WTC11 (cell line): ENCODE measurements at regions not wholly inside any gene's neighbourhood (a gene's known extent, or its start where the extent isn't known, plus 50 kb on each side); places are given as distances from the start of the nearest gene placed in this dataset.

Experiments used
- ATAC-seq: fragments of 200-7000 bp; cut with Tn5 transposase; 2 replicates; pipeline ENCODE4 v1.10.0; 2021; ENCODE audit warnings: mild to moderate bottlenecking, moderate library complexity
- CTCF ChIA-PET: fragments of 300-600 bp; sonication (Branson Sonifier 250); formaldehyde crosslinking; loops from one replicate; lab custom pipeline; 2021; ENCODE audit warnings: antibody characterized with exemption; lab: Charles Lee
- POLR2A ChIA-PET: fragments of 350-600 bp; sonication (Branson Sonifier 250); formaldehyde crosslinking; loops from one replicate; lab custom pipeline; 2021; ENCODE audit warnings: antibody characterized with exemption; lab: Charles Lee
- DNase-seq: peaks from one replicate; pipeline ENCODE4 v3.0.0; 2021; ENCODE audit warnings: low spot score
- H3K27ac Mint-ChIP-seq: 2 replicates; pipeline ENCODE4 v1.8.0; 2021; ENCODE audit warnings: mixed read lengths
- H3K27me3 Mint-ChIP-seq: 2 replicates; pipeline ENCODE4 v1.8.0; 2021; ENCODE audit warnings: low read depth, mild to moderate bottlenecking, moderate library complexity, mixed read lengths
- H3K36me3 Mint-ChIP-seq: 2 replicates; pipeline ENCODE4 v1.8.0; 2021; ENCODE audit warnings: mixed read lengths
- H3K4me1 Mint-ChIP-seq: 2 replicates; pipeline ENCODE4 v1.8.0; 2022; ENCODE audit warnings: mixed read lengths
- H3K4me3 Mint-ChIP-seq: 2 replicates; pipeline ENCODE4 v1.8.0; 2021; ENCODE audit warnings: mild to moderate bottlenecking, moderate library complexity, mixed read lengths
- H3K9me3 Mint-ChIP-seq: 2 replicates; pipeline ENCODE4 v1.8.0; 2021; ENCODE audit warnings: mixed read lengths
- ARID4B ChIP-seq: sonication (generic); formaldehyde crosslinking; IDR thresholded peaks from 2 replicates; pipeline ENCODE4 v1.8.0; 2023; ENCODE audit warnings: missing genetic modification reagents, mild to moderate bottlenecking, borderline replicate concordance
- ATF1 ChIP-seq: sonication (generic); formaldehyde crosslinking; IDR thresholded peaks from 2 replicates; pipeline ENCODE4 v1.8.1; 2023; ENCODE audit warnings: mild to moderate bottlenecking, moderate library complexity, missing genetic modification reagents
- CBFB ChIP-seq: sonication (generic); formaldehyde crosslinking; IDR thresholded peaks from 2 replicates; pipeline ENCODE4 v1.8.1; 2022; ENCODE audit warnings: mild to moderate bottlenecking, low read depth, missing genetic modification reagents
- FOXP1 ChIP-seq: sonication (generic); formaldehyde crosslinking; IDR thresholded peaks from 2 replicates; pipeline ENCODE4 v1.8.0; 2022; ENCODE audit warnings: missing genetic modification reagents, mild to moderate bottlenecking, moderate library complexity, borderline replicate concordance
- HMGXB4 ChIP-seq: sonication (generic); formaldehyde crosslinking; IDR thresholded peaks from 2 replicates; pipeline ENCODE4 v1.8.1; 2023; ENCODE audit warnings: mild to moderate bottlenecking, moderate library complexity, missing genetic modification reagents
- NFATC4 ChIP-seq: fragments of 250-450 bp; sonication (Bioruptor Pico); IDR thresholded peaks from 2 replicates; pipeline ENCODE4 v1.9.0; 2021; ENCODE audit warnings: mild to moderate bottlenecking
- NFE2L1 ChIP-seq: sonication (generic); formaldehyde crosslinking; IDR thresholded peaks from 2 replicates; pipeline ENCODE4 v1.8.1; 2023; ENCODE audit warnings: missing genetic modification reagents
- PRRX2 ChIP-seq: fragments of 250-450 bp; sonication (Bioruptor Pico); IDR thresholded peaks from 2 replicates; pipeline ENCODE4 v1.8.0; 2021; ENCODE audit warnings: mild to moderate bottlenecking
- RELA ChIP-seq: sonication (generic); formaldehyde crosslinking; IDR thresholded peaks from 2 replicates; pipeline ENCODE4 v1.8.1; 2022; ENCODE audit warnings: missing genetic modification reagents, mild to moderate bottlenecking, borderline replicate concordance
- ZNF121 ChIP-seq: sonication (generic); formaldehyde crosslinking; IDR thresholded peaks from 2 replicates; pipeline ENCODE4 v1.8.0; 2023; ENCODE audit warnings: missing genetic modification reagents
- ZNF232 ChIP-seq: sonication (generic); formaldehyde crosslinking; IDR thresholded peaks from 2 replicates; pipeline ENCODE4 v1.8.0; 2022; ENCODE audit warnings: mild to moderate bottlenecking, missing genetic modification reagents
- ZNF263 ChIP-seq: sonication (generic); formaldehyde crosslinking; IDR thresholded peaks from 2 replicates; pipeline ENCODE4 v1.8.1; 2022; ENCODE audit warnings: low read depth, mild to moderate bottlenecking, moderate library complexity, missing genetic modification reagents
- ZNF317 ChIP-seq: sonication (generic); formaldehyde crosslinking; IDR thresholded peaks from 2 replicates; pipeline ENCODE4 v1.8.1; 2023; ENCODE audit warnings: low read depth, mild to moderate bottlenecking, moderate library complexity, missing genetic modification reagents, borderline replicate concordance
- ZNF423 ChIP-seq: fragments of 250-450 bp; sonication (Bioruptor Pico); IDR thresholded peaks from 2 replicates; pipeline ENCODE4 v2.1.2; 2022; ENCODE audit warnings: mild to moderate bottlenecking, moderate library complexity
- ZNF512 ChIP-seq: sonication (generic); formaldehyde crosslinking; IDR thresholded peaks from 2 replicates; pipeline ENCODE4 v1.8.1; 2022; ENCODE audit warnings: missing genetic modification reagents, borderline replicate concordance
- TF ChIP-seq, protein P1 (sequence below): fragments of 200-600 bp; IDR thresholded peaks from 2 replicates; pipeline ENCODE4 v1.8.0; 2022; ENCODE audit warnings: antibody characterized with exemption
- TF ChIP-seq, protein P2 (sequence below): sonication (generic); formaldehyde crosslinking; IDR thresholded peaks from 2 replicates; pipeline ENCODE4 v1.8.0; 2022; ENCODE audit warnings: missing genetic modification reagents

DNA sequence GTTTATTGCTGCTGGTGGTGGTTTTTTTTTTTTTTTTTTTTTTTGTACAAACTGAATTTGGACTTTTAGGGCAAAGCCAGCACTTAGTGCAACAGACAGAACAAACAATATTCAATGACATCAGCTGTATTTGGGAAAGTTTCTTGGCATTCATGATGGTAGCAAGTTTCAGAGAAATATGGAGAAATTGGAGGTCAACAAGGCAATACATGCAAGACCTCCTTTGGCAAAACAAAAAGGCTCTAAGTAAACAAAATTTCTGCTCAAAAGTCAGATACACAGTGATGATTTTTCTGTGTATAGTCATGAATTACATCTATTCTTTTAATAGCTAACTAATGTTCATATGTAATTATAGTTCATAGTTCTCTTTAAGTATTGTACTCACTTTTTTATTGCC, 612.5 kb upstream of the LUZP2 start:
- ChIA-PET POLR2A (interaction anchor here (0.7 kb wide), 1 partner anchor 956 kb away, joined by 5 read pairs; no protein-coding TSS in a partner anchor), CTCF (no interaction called here)
- Mint-ChIP-seq H3K4me3 (no peak overlapping the region), H3K9me3 (peaks cover 7% of the 10 kb centered on the region), H3K36me3 (peaks cover under 1% of the 10 kb centered on the region; the same call in 1 of the 2 replicates), H3K27ac (no peak overlapping the region), H3K4me1 (peaks cover 27% of the 10 kb centered on the region), H3K27me3 (peaks cover 5% of the 10 kb centered on the region; the same call in 1 of the 2 replicates)
- ATAC-seq (no peak), DNase-seq (no peak)
- TF ChIP-seq NFE2L1 (CRISPR knock-in tag) (no peak), FOXP1 (CRISPR knock-in tag) (no peak), ARID4B (CRISPR knock-in tag) (no peak), HMGXB4 (no peak)

- H3K27me3 Mint-ChIP-seq: peaks cover 5% of the 10 kb centered on the region; the same call in 1 of the 2 replicates
- peaks cover 8% of the 10 kb centered on the region for H3K9me3 Mint-ChIP-seq
- H3K36me3 Mint-ChIP-seq: peaks cover under 1% of the 10 kb centered on the region; the same call in 1 of the 2 replicates
- TF ChIP-seq RELA (CRISPR knock-in tag) (no peak), ZNF317 (CRISPR knock-in tag) (no peak), ZNF512 (CRISPR knock-in tag) (no peak), ZNF121 (CRISPR knock-in tag) (no peak), ATF1 (CRISPR knock-in tag) (no peak), NFATC4 (CRISPR knock-in tag) (no peak), ZNF232 (no peak), ZNF423 (CRISPR knock-in tag) (no peak), ARID4B (CRISPR knock-in tag) (no peak), PRRX2 (CRISPR knock-in tag) (no peak), CBFB (no peak), ZNF263 (CRISPR knock-in tag) (no peak)
- TF ChIP-seq, protein P1, sequence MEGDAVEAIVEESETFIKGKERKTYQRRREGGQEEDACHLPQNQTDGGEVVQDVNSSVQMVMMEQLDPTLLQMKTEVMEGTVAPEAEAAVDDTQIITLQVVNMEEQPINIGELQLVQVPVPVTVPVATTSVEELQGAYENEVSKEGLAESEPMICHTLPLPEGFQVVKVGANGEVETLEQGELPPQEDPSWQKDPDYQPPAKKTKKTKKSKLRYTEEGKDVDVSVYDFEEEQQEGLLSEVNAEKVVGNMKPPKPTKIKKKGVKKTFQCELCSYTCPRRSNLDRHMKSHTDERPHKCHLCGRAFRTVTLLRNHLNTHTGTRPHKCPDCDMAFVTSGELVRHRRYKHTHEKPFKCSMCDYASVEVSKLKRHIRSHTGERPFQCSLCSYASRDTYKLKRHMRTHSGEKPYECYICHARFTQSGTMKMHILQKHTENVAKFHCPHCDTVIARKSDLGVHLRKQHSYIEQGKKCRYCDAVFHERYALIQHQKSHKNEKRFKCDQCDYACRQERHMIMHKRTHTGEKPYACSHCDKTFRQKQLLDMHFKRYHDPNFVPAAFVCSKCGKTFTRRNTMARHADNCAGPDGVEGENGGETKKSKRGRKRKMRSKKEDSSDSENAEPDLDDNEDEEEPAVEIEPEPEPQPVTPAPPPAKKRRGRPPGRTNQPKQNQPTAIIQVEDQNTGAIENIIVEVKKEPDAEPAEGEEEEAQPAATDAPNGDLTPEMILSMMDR: no peak
- TF ChIP-seq, protein P2, sequence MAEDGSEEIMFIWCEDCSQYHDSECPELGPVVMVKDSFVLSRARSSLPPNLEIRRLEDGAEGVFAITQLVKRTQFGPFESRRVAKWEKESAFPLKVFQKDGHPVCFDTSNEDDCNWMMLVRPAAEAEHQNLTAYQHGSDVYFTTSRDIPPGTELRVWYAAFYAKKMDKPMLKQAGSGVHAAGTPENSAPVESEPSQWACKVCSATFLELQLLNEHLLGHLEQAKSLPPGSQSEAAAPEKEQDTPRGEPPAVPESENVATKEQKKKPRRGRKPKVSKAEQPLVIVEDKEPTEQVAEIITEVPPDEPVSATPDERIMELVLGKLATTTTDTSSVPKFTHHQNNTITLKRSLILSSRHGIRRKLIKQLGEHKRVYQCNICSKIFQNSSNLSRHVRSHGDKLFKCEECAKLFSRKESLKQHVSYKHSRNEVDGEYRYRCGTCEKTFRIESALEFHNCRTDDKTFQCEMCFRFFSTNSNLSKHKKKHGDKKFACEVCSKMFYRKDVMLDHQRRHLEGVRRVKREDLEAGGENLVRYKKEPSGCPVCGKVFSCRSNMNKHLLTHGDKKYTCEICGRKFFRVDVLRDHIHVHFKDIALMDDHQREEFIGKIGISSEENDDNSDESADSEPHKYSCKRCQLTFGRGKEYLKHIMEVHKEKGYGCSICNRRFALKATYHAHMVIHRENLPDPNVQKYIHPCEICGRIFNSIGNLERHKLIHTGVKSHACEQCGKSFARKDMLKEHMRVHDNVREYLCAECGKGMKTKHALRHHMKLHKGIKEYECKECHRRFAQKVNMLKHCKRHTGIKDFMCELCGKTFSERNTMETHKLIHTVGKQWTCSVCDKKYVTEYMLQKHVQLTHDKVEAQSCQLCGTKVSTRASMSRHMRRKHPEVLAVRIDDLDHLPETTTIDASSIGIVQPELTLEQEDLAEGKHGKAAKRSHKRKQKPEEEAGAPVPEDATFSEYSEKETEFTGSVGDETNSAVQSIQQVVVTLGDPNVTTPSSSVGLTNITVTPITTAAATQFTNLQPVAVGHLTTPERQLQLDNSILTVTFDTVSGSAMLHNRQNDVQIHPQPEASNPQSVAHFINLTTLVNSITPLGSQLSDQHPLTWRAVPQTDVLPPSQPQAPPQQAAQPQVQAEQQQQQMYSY (CRISPR knock-in tag): no peak
- TF ChIP-seq, all 79 proteins: peak for 0
- Mint-ChIP-seq H3K4me3 (no peak overlapping the region), H3K4me1 (peaks cover 14% of the 10 kb centered on the region), H3K27ac (no peak overlapping the region)
- DNase-seq (no peak), ATAC-seq (no peak)
- POLR2A ChIA-PET: no interaction called here
- CTCF ChIA-PET: no interaction called here
Observed at GRCh38 chr11:23885801-23886200, 611.1 kb upstream of the LUZP2 start.
